Uterus (tissue), 3 donors: ENCODE measurements at regions not wholly inside any gene's neighbourhood (a gene's known extent, or its start where the extent isn't known, plus 50 kb on each side); places are given as distances from the start of the nearest gene placed in this dataset.
A peak's percentile ranks its signal among the peaks of the same experiment; 100 is the strongest.

Experiments
- DNase-seq, 2 donors: peaks; one replicate each; pipeline ENCODE4 v3.0.0-alpha.2; 2019 to 2020
- H3K27ac ChIP-seq, 2 donors: fragments of 200-600 bp; sonication (generic); 1 replicate in 1 of 2; 2 replicates in 1 of 2; pipeline ENCODE4 v1.5.1; 2016 to 2018
- H3K27me3 ChIP-seq, 2 donors: fragments of 200-600 bp; sonication (generic); one replicate each; pipeline ENCODE4 v1.5.1; 2018 to 2019; ENCODE audit warnings: control low read depth in 1 of 2
- H3K36me3 ChIP-seq, 2 donors: fragments of 200-600 bp; sonication (generic); one replicate each; pipeline ENCODE4 v1.5.1; 2019; ENCODE audit warnings: control low read depth in 1 of 2
- H3K4me1 ChIP-seq, 2 donors: fragments of 200-600 bp; sonication (generic); one replicate each; pipeline ENCODE4 v1.5.1; 2018 to 2019; ENCODE audit warnings: control low read depth in 1 of 2
- H3K4me3 ChIP-seq, 2 donors: fragments of 200-600 bp; sonication (generic); 1 replicate in 1 of 2; 2 replicates in 1 of 2; pipeline ENCODE4 v1.5.1; 2018 to 2019; ENCODE audit warnings: mild to moderate bottlenecking in 1 of 2
- H3K9me3 ChIP-seq, 2 donors: fragments of 200-600 bp; sonication (generic); one replicate each; pipeline ENCODE4 v1.5.1; 2019; ENCODE audit warnings: control low read depth in 1 of 2
- CTCF ChIP-seq, 4 experiments: fragments of 200-600 bp in 2 of 4; fragments of 450-650 bp in 2 of 4; sonication (generic) in 2 of 4; IDR thresholded peaks; one replicate each; pipeline ENCODE4 v1.5.1; 2016 to 2019; ENCODE audit warnings: antibody characterized with exemption in 4 of 4, mild to moderate bottlenecking in 2 of 4, moderate library complexity in 1 of 4
- POLR2A ChIP-seq, 2 donors: fragments of 450-650 bp; IDR thresholded peaks; one replicate each; pipeline ENCODE4 v1.6.1; 2016; ENCODE audit warnings: antibody characterized with exemption in 2 of 2, mild to moderate bottlenecking in 1 of 2, moderate library complexity in 1 of 2
- intact Hi-C: fragments of 100-400 bp; cut with DNase I; formaldehyde crosslinking; loops from one replicate; pipeline ENCODE4 v1.15.1; 2023; ENCODE audit warnings: low total_unique reads
- donor health status: DM: yes; HTN: yes; CAD: no.

GRCh38 chr1:96533820-96534219 lies 187.8 kb upstream of the PTBP2 start:
- H3K4me3 ChIP-seq, result no peak overlapping the region
- H3K9me3 ChIP-seq, result no peaks in the 10 kb centered on the region
- no peaks in the 10 kb centered on the region for H3K36me3 ChIP-seq
- H3K27ac ChIP-seq, result no peak overlapping the region
- H3K4me1 ChIP-seq, result peaks cover 6 to 7% of the 10 kb centered on the region in 2 donors
- intact Hi-C loops, result no loop called here
- TF ChIP-seq POLR2A (IDR thresholded peaks at IDR 0.05) (no peak), CTCF (IDR thresholded peaks at IDR 0.05) (no peak)
- H3K27me3 ChIP-seq, result no peaks in the 10 kb centered on the region
- DNase-seq, result no peak

- H3K9me3 ChIP-seq, result no peaks in the 10 kb centered on the region
- TF ChIP-seq POLR2A (IDR thresholded peaks at IDR 0.05) (no peak), CTCF (IDR thresholded peaks at IDR 0.05) (no peak)
- no peaks in the 10 kb centered on the region for H3K27me3 ChIP-seq
- no peaks in the 10 kb centered on the region for H3K36me3 ChIP-seq
- peaks cover 6 to 7% of the 10 kb centered on the region in 2 donors for H3K4me1 ChIP-seq
- DNase-seq, result no peak
- peak overlapping the region; percentile 77 to 85 for H3K27ac ChIP-seq
- intact Hi-C loops, result no loop called here
- H3K4me3 ChIP-seq, result no peak overlapping the region
Observed at GRCh38 chr1:96536581-96536980, 185.0 kb upstream of the PTBP2 start.

- peaks cover 6 to 7% of the 10 kb centered on the region in 2 donors for H3K4me1 ChIP-seq
- H3K27me3 ChIP-seq, result no peaks in the 10 kb centered on the region
- peak overlapping the region; percentile 77 to 85 for H3K27ac ChIP-seq
- no peaks in the 10 kb centered on the region for H3K9me3 ChIP-seq
- peak in 2 of 4 experiments; percentile 19 to 23 for TF ChIP-seq CTCF (IDR thresholded peaks at IDR 0.05)
- no peak for TF ChIP-seq POLR2A (IDR thresholded peaks at IDR 0.05)
- DNase-seq, result peak; percentile 17 to 53
- H3K36me3 ChIP-seq, result no peaks in the 10 kb centered on the region
- no peak overlapping the region for H3K4me3 ChIP-seq
- intact Hi-C loops, result no loop called here
Observed at GRCh38 chr1:96538111-96538641, 183.4 kb upstream of the PTBP2 start.

GRCh38 chr1:96538883-96539282 lies 182.7 kb upstream of the PTBP2 start:
- peak; percentile 59 to 89 for DNase-seq
- intact Hi-C loops, result no loop called here

GRCh38 chr1:96541491-96541890 lies 180.1 kb upstream of the PTBP2 start:
- intact Hi-C loops, result no loop called here
- TF ChIP-seq CTCF (IDR thresholded peaks at IDR 0.05) (no peak), POLR2A (IDR thresholded peaks at IDR 0.05) (no peak)
- no peak for DNase-seq
- no peaks in the 10 kb centered on the region for H3K36me3 ChIP-seq
- no peaks in the 10 kb centered on the region for H3K9me3 ChIP-seq
- H3K4me1 ChIP-seq, result peaks cover 6 to 7% of the 10 kb centered on the region in 2 donors
- H3K27me3 ChIP-seq, result no peaks in the 10 kb centered on the region
- no peak overlapping the region for H3K27ac ChIP-seq
- H3K4me3 ChIP-seq, result no peak overlapping the region

More at GRCh38 chr1:96538883-96539282, 182.7 kb upstream of the PTBP2 start:
- no peak overlapping the region for H3K4me3 ChIP-seq
- H3K9me3 ChIP-seq, result no peaks in the 10 kb centered on the region
- peak overlapping the region; percentile 77 to 85 for H3K27ac ChIP-seq
- H3K27me3 ChIP-seq, result no peaks in the 10 kb centered on the region
- no peaks in the 10 kb centered on the region for H3K36me3 ChIP-seq
- peaks cover 6 to 7% of the 10 kb centered on the region in 2 donors for H3K4me1 ChIP-seq
- TF ChIP-seq CTCF (IDR thresholded peaks at IDR 0.05) (peak in 1 of 4 experiments; percentile 3), POLR2A (IDR thresholded peaks at IDR 0.05) (no peak)
